ENCODE measurements at regions not wholly inside any gene's neighbourhood (a gene's known extent, or its start where the extent isn't known, plus 50 kb on each side); places are given as distances from the start of the nearest gene placed in this dataset.

- no peaks in the 10 kb centered on the region for H3K9me3 ChIP-seq
- no peak overlapping the region for H3K4me3 ChIP-seq
- H3K36me3 ChIP-seq = no peaks in the 10 kb centered on the region
- no peak overlapping the region for H3K27ac ChIP-seq
- intact Hi-C loops (cut with DNase I; ENCODE audit: low total_unique reads) = no loop called here
- peak in 1 of 2 experiments; percentile 20 for TF ChIP-seq CTCF (IDR thresholded peaks at IDR 0.05)
- DNase-seq = no peak
- H3K4me1 ChIP-seq = no peaks in the 10 kb centered on the region
- H3K27me3 ChIP-seq = no peaks in the 10 kb centered on the region
Measured at GRCh38 chr12:30515351-30515750, 180.3 kb downstream of the IPO8 start.

GRCh38 chr12:30514666-30515065, 181.0 kb downstream of the IPO8 start:
- intact Hi-C loops (cut with DNase I; ENCODE audit: low total_unique reads) = no loop called here
- H3K36me3 ChIP-seq = no peaks in the 10 kb centered on the region
- no peak for TF ChIP-seq CTCF (IDR thresholded peaks at IDR 0.05)

GRCh38 chr12:30508205-30508967, 187.3 kb downstream of the IPO8 start:
- no peak overlapping the region for H3K27ac ChIP-seq
- H3K4me1 ChIP-seq = no peaks in the 10 kb centered on the region
- no peaks in the 10 kb centered on the region for H3K36me3 ChIP-seq
- no peaks in the 10 kb centered on the region for H3K9me3 ChIP-seq
- DNase-seq = no peak
- H3K4me3 ChIP-seq = no peak overlapping the region
- H3K27me3 ChIP-seq = no peaks in the 10 kb centered on the region
- TF ChIP-seq CTCF (IDR thresholded peaks at IDR 0.05) = no peak
- intact Hi-C loops (cut with DNase I; ENCODE audit: low total_unique reads) = no loop called here

More at GRCh38 chr12:30514666-30515065, 181.0 kb downstream of the IPO8 start:
- Histone ChIP-seq H3K4me3 (no peak overlapping the region), H3K9me3 (no peaks in the 10 kb centered on the region), H3K27me3 (no peaks in the 10 kb centered on the region), H3K4me1 (no peaks in the 10 kb centered on the region), H3K27ac (no peak overlapping the region)
- no peak for DNase-seq

- no peak for TF ChIP-seq CTCF (IDR thresholded peaks at IDR 0.05)
- no peaks in the 10 kb centered on the region for H3K27me3 ChIP-seq
- H3K4me1 ChIP-seq = no peaks in the 10 kb centered on the region
- no peak overlapping the region for H3K4me3 ChIP-seq
- no peak overlapping the region for H3K27ac ChIP-seq
- intact Hi-C loops (cut with DNase I; ENCODE audit: low total_unique reads) = no loop called here
- DNase-seq = no peak
- H3K9me3 ChIP-seq = no peaks in the 10 kb centered on the region
- H3K36me3 ChIP-seq = no peaks in the 10 kb centered on the region
Measured at GRCh38 chr12:30507576-30507975, 188.1 kb downstream of the IPO8 start.

- no peaks in the 10 kb centered on the region for H3K36me3 ChIP-seq
- no peaks in the 10 kb centered on the region for H3K9me3 ChIP-seq
- TF ChIP-seq CTCF (IDR thresholded peaks at IDR 0.05) = no peak
- H3K4me3 ChIP-seq = no peak overlapping the region
- no peak for DNase-seq
- H3K27me3 ChIP-seq = no peaks in the 10 kb centered on the region
- intact Hi-C loops (cut with DNase I; ENCODE audit: low total_unique reads) = no loop called here
- no peak overlapping the region for H3K27ac ChIP-seq
- H3K4me1 ChIP-seq = no peaks in the 10 kb centered on the region
Measured at GRCh38 chr12:30506411-30506810, 189.3 kb downstream of the IPO8 start.
